ENCODE measurements at regions not wholly inside any gene's neighbourhood (a gene's known extent, or its start where the extent isn't known, plus 50 kb on each side); places are given as distances from the start of the nearest gene placed in this dataset.

- H3K27me3 ChIP-seq (ENCODE audit: control insufficient read depth in 1 of 2, insufficient read depth in 2 of 2, low read length in 2 of 2), result 0 out of 5 replicates have a peak, but pooled peaks cover 0 to 3% of the 10 kb centered on the region in 2 experiments
- intact Hi-C loops (cut with micrococcal nuclease; ENCODE audit: unreplicated experiment) (no loop called here), in situ Hi-C loops (cut with HindIII; ENCODE audit: extremely low pct_ligation_motif_present, low pct_unique_long_range_greater_than_20kb) (no loop called here)
- H3K9me3 ChIP-seq (ENCODE audit: low read length), result no peaks in the 10 kb centered on the region
- no peak for DNase-seq (ENCODE audit: low spot score)
- CTCF ChIA-PET (ENCODE audit: low intra/inter-chr PET ratio, low total read pairs), result no interaction called here
- H3K4me1 ChIP-seq (ENCODE audit: insufficient read depth, low read length), result no peaks in the 10 kb centered on the region
- 72% methylated on average over 5 of the region's 5 CpGs for WGBS (ENCODE audit: low lambda C conversion rate)
- H4K20me1 ChIP-seq (ENCODE audit: insufficient read depth, low read length), result no peaks in the 10 kb centered on the region
- no peaks in the 10 kb centered on the region for H3K36me3 ChIP-seq (replicated peaks in 1 of 2; ENCODE audit: control insufficient read depth in 1 of 2, insufficient read depth in 2 of 2, low read length in 2 of 2)
- ATAC-seq, result no peak
- TF ChIP-seq ZNF616 (CRISPR knock-in tag; IDR thresholded peaks at IDR 0.05; ENCODE audit: low read depth) (no peak), ZBTB39 (CRISPR knock-in tag; IDR thresholded peaks at IDR 0.05) (no peak), PAF1 (CRISPR knock-in tag; IDR thresholded peaks at IDR 0.05) (no peak), KDM5A (IDR thresholded peaks at IDR 0.05; ENCODE audit: borderline replicate concordance, low read length) (no peak)
- POLR2A ChIA-PET, result no interaction called here
- H3K4me3 ChIP-seq (replicated peaks in 1 of 3; ENCODE audit: insufficient read depth in 1 of 3, low read depth in 2 of 3, low read length in 3 of 3), result no peak overlapping the region
- no peak overlapping the region for H3K27ac ChIP-seq (ENCODE audit: extremely low read length, insufficient read depth, low read length)
- no peak overlapping the region for H3K4me2 ChIP-seq (ENCODE audit: low read depth, low read length)
- FAIRE-seq, result no peak
- BruUV-seq (replicated peaks), result no TSS peak
- H3K9ac ChIP-seq (ENCODE audit: insufficient read depth, low read depth, low read length), result no peak overlapping the region
- no peak overlapping the region for H2AFZ ChIP-seq (ENCODE audit: low read length)
- H3K79me2 ChIP-seq (ENCODE audit: insufficient read depth, low read length), result no peaks in the 10 kb centered on the region
Measured at GRCh38 chr7:27303026-27303425, 60.4 kb downstream of the EVX1 start.

GRCh38 chr7:27305854-27306253 is 63.3 kb downstream of the EVX1 start:
- intact Hi-C loops (cut with micrococcal nuclease; ENCODE audit: unreplicated experiment) (no loop called here), in situ Hi-C loops (cut with HindIII; ENCODE audit: extremely low pct_ligation_motif_present, low pct_unique_long_range_greater_than_20kb) (no loop called here)
- H3K4me1 ChIP-seq (ENCODE audit: insufficient read depth, low read length), result no peaks in the 10 kb centered on the region
- no peaks in the 10 kb centered on the region for H3K9me3 ChIP-seq (ENCODE audit: low read length)
- DNase-seq (ENCODE audit: low spot score) (no peak), ATAC-seq (no peak), FAIRE-seq (no peak)
- H3K27ac ChIP-seq (ENCODE audit: extremely low read length, insufficient read depth, low read length), result no peak overlapping the region
- POLR2A ChIA-PET, result no interaction called here
- no peak overlapping the region for H3K4me3 ChIP-seq (replicated peaks in 1 of 3; ENCODE audit: insufficient read depth in 1 of 3, low read depth in 2 of 3, low read length in 3 of 3)
- no peaks in the 10 kb centered on the region for H4K20me1 ChIP-seq (ENCODE audit: insufficient read depth, low read length)
- no TSS peak for BruUV-seq (replicated peaks)
- no peaks in the 10 kb centered on the region for H3K27me3 ChIP-seq (ENCODE audit: control insufficient read depth in 1 of 2, insufficient read depth in 2 of 2, low read length in 2 of 2)
- H2AFZ ChIP-seq (ENCODE audit: low read length), result no peak overlapping the region
- H3K4me2 ChIP-seq (ENCODE audit: low read depth, low read length), result no peak overlapping the region
- WGBS (ENCODE audit: low lambda C conversion rate), result 78% methylated on average over 6 of the region's 6 CpGs
- CTCF ChIA-PET (ENCODE audit: low intra/inter-chr PET ratio, low total read pairs), result no interaction called here
- H3K79me2 ChIP-seq (ENCODE audit: insufficient read depth, low read length), result no peaks in the 10 kb centered on the region
- no peak overlapping the region for H3K9ac ChIP-seq (ENCODE audit: insufficient read depth, low read depth, low read length)
- no peaks in the 10 kb centered on the region for H3K36me3 ChIP-seq (replicated peaks in 1 of 2; ENCODE audit: control insufficient read depth in 1 of 2, insufficient read depth in 2 of 2, low read length in 2 of 2)
- TF ChIP-seq AGO2 (optimal IDR thresholded peaks at IDR 0.05; ENCODE audit: low read depth, low read length) (no peak), ATF1 (CRISPR knock-in tag; IDR thresholded peaks at IDR 0.05) (no peak), RBM22 (optimal IDR thresholded peaks at IDR 0.05; ENCODE audit: low read length) (no peak), ZSCAN5A (CRISPR knock-in tag; IDR thresholded peaks at IDR 0.05; ENCODE audit: borderline replicate concordance) (no peak), SMAD9 (CRISPR knock-in tag; IDR thresholded peaks at IDR 0.05) (no peak), HIC2 (CRISPR knock-in tag; IDR thresholded peaks at IDR 0.05; ENCODE audit: low read depth) (no peak)
